AG09319 (cell line): ENCODE measurements at regions not wholly inside any gene's neighbourhood (a gene's known extent, or its start where the extent isn't known, plus 50 kb on each side); places are given as distances from the start of the nearest gene placed in this dataset.

Experiments used
- DNase-seq: peaks from one replicate; pipeline ENCODE4 v3.0.0-alpha.2; 2010; ENCODE audit warnings: low read depth; ENCODE audit errors: extremely low read depth
- TF ChIP-seq, protein P1 (sequence below): IDR thresholded peaks from 2 replicates; pipeline ENCODE4 v1.5.1; 2011; ENCODE audit warnings: low read depth, mild to moderate bottlenecking, inconsistent platforms, low read length, moderate library complexity

DNA sequence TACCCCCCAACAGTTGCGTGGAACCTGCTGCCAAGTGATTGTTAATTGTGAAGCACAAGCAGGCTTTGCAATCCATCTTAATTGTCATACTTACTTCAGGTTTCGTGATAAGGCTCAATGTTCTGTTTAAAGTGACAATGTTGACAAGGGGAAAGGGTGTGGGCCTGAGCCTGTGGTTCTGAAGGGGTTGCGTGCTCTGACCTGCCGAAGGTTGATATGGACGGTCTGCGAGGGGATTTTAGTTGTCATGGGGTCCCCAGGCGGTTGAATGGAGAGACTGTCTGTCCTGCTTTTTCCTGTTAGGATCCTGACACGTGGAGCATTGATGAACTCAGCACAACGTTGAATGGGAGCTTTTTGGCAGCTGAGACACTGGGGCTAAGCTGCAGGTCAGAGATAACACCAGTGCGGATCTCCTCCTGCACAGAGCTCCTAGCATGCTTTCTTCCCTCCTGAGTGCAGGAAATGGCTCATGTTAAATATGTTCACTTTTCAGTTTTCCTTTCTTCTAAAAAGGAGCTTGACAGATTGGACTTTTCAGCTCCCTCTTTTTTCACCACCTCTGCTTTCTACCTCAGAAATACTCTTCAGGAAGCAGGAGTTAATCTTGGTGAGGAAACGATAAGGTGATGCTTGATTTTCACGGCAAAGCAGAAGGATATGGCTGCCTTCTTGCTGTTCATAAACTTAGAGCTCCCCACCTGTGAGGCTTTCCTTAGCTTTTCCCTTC, 62.9 kb upstream of the ZEB2 start:
- no peak for DNase-seq
- TF ChIP-seq, protein P1, sequence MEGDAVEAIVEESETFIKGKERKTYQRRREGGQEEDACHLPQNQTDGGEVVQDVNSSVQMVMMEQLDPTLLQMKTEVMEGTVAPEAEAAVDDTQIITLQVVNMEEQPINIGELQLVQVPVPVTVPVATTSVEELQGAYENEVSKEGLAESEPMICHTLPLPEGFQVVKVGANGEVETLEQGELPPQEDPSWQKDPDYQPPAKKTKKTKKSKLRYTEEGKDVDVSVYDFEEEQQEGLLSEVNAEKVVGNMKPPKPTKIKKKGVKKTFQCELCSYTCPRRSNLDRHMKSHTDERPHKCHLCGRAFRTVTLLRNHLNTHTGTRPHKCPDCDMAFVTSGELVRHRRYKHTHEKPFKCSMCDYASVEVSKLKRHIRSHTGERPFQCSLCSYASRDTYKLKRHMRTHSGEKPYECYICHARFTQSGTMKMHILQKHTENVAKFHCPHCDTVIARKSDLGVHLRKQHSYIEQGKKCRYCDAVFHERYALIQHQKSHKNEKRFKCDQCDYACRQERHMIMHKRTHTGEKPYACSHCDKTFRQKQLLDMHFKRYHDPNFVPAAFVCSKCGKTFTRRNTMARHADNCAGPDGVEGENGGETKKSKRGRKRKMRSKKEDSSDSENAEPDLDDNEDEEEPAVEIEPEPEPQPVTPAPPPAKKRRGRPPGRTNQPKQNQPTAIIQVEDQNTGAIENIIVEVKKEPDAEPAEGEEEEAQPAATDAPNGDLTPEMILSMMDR = no peak

DNA sequence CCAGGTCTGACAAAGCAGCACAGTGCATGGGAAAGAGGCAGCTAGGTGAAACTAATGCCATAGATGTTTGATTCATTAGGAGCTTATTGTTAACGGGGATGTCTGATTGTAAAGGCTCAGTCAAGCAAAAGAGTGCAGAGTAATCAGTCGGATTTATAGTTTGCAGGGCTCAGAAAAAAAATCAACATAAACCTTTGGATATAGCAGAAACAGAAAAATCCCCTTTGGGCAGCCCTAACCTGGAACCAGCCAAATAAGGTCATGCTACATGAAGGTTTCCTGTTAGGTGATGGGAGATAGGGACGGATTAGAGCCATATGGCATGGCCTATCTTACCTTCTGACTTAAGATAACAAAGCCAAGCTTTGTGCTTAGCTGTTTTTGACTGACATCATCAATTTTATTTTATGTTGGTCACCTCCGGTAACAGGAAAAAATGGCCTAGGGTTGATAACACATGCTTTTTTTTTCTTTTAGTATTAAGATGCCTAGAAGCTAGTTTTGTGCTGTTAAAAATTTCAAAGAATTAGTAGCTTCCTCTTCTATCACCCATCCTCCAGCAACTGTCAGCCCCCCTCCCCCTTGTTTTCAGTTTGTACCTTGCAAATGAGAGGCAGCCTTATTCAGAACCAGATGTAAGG, 60.7 kb upstream of the ZEB2 start:
- DNase-seq = no peak
- TF ChIP-seq, protein P1 = no peak

DNA sequence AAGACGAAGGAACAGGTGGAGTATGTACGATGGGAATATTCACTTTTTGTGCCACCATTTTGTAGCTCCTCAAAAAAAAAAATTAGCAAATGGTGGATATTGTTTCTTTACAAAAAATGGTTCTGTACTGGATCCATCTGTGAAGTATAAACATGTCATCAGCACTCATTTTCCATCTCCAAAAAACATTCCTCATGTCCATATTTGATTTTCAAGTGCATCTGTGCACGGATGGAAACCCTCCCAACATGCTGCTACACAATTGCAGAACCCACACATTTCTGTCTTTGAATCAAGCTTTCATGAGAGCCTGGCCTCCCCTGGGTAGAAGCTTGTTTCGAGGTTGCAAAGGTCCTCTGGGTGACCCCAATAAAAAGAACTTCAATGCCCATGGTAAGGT, 59.6 kb upstream of the ZEB2 start:
- TF ChIP-seq, protein P1 = no peak
- no peak for DNase-seq

DNA sequence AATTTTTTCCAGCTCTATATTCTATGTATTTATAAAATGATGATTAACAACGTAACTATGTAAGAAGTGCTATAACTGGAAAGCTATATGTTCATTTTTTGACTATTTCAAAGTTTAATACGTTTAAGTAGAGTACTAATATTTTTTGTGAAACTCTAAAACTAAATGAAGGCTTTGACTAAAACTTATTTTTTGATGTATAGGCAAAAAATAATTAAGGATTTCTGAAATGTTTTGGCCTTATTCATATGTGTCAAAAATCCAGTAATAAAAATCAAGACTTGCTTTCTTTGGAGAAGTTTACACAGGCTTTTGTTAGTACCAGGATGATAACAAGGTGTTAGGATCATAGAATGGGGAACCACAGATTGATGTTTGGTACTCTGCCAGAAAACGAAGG, 58.2 kb upstream of the ZEB2 start:
- DNase-seq = no peak
- TF ChIP-seq, protein P1 = no peak

DNA sequence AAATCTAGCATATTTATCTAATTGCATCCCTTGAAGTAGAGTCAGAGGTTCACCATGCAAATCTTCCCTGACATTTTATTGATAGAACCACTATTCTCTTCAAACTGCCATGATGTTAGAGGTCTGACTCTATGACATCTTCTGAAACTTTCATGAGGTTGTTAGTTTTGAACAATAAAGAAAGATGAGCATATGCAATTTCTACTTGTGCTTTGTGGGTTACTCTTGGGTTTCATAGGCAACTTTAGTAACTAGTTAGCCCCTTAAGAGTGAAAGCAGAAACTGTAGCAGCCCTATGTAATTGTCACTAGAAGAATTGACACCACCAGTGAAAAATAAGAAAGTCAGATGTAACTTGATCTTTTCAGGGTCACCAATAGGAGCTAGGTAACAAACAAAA, 53.1 kb upstream of the ZEB2 start:
- TF ChIP-seq, protein P1 = no peak
- DNase-seq = no peak

DNA sequence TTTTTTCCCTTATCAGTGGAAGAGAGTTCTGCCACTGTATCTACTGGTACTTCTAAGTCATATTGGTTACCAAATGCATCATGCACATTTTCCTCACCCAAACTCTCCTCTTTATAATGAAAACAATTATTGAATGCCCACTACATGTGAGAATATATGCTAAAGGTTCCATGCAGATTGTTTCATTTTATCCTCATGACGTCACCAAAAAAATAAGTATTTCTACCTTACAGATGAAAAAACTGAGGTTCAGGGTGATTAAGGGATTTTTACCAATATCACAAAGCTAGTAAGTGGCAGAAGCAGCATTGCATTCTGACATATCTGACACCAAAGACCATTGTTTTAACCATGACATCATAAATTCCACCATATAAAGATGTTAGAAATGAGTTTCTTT, 51.9 kb upstream of the ZEB2 start:
- TF ChIP-seq, protein P1 = no peak
- DNase-seq = no peak

DNA sequence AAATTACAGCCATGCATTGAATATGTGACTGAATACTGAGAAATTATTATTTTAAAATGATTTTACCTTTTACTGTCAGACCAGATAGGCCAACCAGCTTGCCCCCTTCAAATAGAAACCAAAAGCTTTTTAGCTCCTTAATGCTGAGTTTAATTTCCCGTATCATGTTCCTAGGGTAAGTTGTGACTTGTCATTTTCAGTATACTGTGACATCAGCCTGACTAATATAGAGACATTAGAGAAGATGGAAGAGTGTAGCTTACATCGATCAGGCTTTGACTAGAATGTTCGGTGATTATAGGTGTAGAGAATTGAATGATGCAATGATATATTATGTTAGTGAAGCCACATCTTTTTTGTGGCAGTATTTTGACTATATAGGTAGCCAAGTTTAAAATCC, 50.6 kb upstream of the ZEB2 start:
- TF ChIP-seq, protein P1 = no peak
- no peak for DNase-seq
